DOHH2 (cell line): ENCODE measurements at regions not wholly inside any gene's neighbourhood (a gene's known extent, or its start where the extent isn't known, plus 50 kb on each side); places are given as distances from the start of the nearest gene placed in this dataset.

Source experiments
- EZH2phosphoT487 ChIP-seq: fragments of 200-600 bp; sonication (generic); IDR thresholded peaks from 2 replicates; pipeline ENCODE4 v1.6.1; 2017; ENCODE audit warnings: borderline replicate concordance, mild to moderate bottlenecking, antibody characterized with exemption, low read length, moderate library complexity, mixed read lengths
- TF ChIP-seq, protein P1 (sequence below): fragments of 200-600 bp; sonication (generic); IDR thresholded peaks from one replicate; pipeline ENCODE4 v1.5.1; 2014; ENCODE audit warnings: antibody characterized with exemption, mild to moderate bottlenecking, low read depth, low read length; ENCODE audit not compliant: poor library complexity, severe bottlenecking

DNA sequence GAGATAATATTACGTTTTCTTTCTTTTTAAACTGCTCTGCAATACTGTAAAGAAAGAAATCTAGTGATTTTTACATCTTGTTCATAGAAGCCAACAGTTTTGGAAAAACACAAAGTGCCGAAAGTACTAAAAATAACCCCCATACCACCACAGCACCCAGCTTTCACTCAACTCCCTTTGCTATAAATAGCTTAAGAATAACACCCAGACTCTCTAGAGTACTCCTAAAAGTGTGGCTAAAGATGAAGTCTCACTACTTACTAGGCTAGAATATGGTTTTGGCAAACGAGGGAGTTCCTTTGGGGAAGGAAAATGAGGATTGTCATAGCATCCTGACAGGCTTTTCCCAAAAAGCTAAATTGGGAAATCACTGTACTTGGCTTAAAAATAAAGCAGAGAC lies 151.8 kb upstream of the ANK3 start:
- TF ChIP-seq, protein P1, sequence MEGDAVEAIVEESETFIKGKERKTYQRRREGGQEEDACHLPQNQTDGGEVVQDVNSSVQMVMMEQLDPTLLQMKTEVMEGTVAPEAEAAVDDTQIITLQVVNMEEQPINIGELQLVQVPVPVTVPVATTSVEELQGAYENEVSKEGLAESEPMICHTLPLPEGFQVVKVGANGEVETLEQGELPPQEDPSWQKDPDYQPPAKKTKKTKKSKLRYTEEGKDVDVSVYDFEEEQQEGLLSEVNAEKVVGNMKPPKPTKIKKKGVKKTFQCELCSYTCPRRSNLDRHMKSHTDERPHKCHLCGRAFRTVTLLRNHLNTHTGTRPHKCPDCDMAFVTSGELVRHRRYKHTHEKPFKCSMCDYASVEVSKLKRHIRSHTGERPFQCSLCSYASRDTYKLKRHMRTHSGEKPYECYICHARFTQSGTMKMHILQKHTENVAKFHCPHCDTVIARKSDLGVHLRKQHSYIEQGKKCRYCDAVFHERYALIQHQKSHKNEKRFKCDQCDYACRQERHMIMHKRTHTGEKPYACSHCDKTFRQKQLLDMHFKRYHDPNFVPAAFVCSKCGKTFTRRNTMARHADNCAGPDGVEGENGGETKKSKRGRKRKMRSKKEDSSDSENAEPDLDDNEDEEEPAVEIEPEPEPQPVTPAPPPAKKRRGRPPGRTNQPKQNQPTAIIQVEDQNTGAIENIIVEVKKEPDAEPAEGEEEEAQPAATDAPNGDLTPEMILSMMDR: no peak
- TF ChIP-seq EZH2phosphoT487: no peak
